Cerebellar nuclear complex (tissue), 1 donor: ENCODE measurements at regions not wholly inside any gene's neighbourhood (a gene's known extent, or its start where the extent isn't known, plus 50 kb on each side); places are given as distances from the start of the nearest gene placed in this dataset.
"Not testable (repeated sequence)": the region's sequence is repeated elsewhere in the genome, so short reads cannot be mapped to it uniquely, and the experiment has no call there.

Source experiments
- DNase-seq, 2 experiments: peaks; one replicate each; lab custom pipeline; 2025; lab: John Stamatoyannopoulos, UW

DNA sequence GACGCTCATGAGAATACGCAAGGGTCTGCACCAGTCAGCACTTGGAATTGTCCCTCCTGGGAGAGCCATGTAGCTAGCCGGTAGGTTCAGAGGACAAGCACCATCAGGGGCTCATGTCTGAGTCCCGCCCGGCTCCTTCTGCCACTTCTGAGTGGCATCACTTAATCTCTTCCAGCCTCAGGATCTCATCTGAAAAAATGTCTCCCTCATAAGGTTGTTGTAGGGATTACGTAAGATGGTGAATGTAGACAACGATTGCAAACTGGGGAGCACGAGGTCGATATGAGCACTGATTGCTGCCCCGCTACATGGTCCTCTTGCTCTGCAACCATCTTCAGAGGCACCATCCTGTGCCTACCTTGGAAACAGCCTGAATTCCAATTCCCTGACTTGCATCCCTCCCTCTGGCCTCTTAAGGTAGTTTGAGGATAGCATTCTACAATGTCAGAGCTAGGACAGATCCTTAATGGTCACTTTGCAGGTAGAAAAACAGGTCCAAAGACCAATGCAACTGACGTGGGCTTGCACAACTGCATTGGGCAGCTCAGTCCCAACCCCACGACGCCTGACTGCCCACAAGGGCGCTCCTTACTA lies 115.8 kb upstream of the TMEM45B start:
- DNase-seq: no peak

DNA sequence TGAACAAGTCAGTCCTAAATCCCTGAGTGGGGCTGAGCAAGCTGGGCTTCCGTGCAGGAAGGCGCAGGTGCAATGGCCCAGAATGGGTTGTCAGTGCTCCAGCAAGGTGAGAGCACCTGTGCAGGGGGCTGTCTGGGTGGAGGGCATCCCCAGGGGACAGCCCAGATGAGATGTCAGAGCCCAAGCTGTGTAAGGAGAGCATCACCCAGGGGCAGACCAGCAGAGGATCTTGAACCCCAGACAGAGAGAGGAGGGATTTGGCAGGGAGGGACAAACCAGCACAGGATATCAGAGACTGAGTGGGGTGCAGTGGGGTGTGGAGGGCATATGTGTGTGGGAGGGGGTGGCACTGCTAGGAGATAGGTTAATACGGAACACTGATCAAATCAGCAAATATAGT lies 114.9 kb upstream of the TMEM45B start:
- no peak for DNase-seq

DNA sequence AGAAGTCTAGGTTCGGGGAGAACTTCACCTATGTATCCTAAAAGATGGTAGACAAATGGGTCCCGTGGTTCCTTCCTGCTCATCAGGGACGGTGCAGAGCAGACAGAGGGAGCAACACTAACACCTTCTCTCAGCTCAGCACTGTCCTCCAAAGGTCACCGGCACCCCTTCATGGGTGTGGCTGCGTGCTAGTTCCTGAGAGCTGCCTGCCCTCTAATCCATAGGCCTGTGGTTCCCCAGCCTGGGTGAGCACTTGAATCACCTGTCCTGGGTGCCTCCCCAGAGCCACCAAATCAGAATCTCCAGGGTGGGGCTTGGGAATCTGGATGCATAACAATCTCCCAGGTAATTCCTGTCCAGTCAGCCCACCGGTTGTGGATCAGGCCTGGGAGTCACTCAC lies 113.9 kb upstream of the TMEM45B start:
- DNase-seq: no peak

DNA sequence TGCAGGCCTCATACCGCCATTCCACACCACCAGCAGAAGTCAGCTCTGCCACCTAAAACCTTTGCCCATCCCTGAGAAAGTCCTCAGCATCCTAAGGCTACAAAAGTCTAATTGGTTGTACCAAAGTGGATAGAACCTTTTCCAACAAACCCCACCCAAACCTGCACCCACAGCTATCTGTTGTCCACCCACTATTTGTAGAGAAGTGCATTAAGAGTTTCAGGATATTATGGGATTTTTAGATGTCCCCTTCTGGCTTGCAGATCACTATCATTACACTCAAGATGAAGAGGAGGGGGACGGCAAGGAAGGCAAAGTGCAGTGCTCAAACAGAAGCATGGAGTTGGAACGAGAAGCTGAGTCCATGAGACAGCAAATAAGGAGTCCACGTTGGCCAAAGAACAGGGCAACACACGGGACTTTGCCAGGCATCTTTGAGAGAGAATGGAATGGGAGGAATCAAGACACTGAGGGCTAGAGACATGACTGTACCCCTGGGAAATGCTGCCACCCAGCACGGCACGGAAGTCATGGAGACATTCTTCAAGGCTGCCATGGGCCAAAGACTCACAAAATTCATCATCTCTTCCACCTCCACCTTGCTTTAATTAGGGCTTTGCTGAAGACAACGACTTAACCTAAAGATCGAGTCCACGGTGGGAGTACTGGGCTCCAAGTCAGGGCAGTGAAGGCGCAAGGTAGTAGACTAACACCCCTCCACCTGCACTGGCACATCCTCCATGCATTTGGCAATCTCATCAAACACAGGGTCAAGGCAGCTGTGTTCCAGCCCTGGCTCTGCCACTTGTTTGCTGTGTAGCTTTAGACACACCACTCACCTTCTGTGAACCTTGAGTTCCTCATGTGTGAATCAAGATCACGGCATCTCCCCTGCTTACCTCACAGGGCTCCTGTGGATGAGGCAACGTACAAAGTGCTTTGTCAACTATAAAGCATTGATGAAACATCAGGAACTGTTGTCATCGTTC lies 112.9 kb upstream of the TMEM45B start:
- DNase-seq: no peak

DNA sequence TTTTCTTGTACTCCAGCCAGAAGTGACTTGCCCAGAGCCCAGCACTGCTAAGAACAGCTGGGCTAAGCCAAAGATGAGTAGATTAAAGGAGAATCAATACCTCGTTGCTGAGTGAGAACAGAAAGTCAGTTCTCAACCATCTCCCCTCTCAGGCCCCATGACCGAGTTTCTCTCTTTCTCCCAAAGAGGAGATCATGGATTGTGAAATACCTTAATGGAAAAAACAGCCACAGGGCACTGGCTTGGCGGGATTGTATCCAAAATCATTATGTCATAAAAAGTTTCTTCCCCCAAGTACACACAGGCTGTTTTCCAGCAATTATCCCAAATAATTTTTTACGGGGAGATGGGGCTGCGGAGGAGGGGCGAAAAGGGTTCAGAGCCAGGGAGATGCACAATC lies 111.8 kb upstream of the TMEM45B start:
- no peak for DNase-seq

DNA sequence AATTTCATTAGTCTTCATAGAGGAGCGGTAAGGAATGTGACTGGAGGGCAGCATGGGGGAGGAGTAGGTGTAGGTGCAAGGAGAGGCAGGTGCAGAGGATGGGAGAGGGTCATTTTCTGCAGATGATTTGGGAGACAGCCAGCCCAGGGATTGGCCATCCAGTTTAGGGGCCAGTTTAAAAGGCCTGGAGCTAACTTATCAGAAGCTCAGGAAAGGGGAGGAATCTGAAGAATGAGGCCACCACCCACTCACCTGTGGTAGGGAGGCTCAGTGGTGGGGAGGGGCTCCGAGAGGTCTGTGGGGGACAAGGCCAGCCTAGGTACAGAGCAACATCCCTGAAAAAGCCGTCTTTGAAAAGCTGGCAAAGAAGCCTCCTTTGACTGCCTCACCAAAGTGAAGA lies 110.8 kb upstream of the TMEM45B start:
- DNase-seq: no peak

DNA sequence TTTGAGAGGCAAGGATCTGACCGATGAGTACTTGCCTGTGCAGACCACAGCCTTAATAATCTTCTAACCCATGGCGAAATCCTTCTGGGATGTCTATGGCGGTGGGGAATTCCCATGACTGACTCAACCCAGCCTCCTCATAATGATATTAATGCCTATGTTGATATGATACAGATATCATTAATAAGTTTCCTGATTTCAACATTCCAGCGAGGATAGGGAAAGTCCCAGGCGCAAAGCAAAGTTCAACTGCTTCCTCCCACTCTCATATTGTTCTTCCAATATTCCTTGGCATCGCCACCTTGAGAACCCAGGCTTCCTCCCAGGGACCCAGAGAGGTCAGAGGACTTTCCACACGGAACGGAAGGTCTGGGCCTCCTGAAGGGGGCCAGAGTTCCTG lies 110.3 kb upstream of the TMEM45B start:
- no peak for DNase-seq

DNA sequence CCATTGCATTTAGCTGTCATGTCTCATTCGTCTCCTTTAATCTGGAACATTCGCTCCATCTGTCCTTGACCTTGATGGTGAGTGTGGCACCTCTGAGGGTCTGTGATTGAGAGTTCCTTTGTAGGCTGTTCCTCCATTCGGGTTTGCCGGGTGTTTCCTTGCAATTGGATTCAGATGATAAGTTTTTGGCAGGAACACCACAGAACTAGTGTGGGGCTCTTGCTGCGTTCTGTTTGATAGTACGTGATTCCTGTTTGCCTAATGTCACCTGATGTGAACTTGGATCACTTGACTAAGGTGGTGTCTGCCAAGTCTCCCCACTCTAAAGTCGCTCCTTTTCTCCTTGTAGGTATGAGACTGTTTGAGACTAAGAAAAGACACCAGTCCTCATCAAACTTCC lies 109.7 kb upstream of the TMEM45B start:
- DNase-seq: no peak

DNA sequence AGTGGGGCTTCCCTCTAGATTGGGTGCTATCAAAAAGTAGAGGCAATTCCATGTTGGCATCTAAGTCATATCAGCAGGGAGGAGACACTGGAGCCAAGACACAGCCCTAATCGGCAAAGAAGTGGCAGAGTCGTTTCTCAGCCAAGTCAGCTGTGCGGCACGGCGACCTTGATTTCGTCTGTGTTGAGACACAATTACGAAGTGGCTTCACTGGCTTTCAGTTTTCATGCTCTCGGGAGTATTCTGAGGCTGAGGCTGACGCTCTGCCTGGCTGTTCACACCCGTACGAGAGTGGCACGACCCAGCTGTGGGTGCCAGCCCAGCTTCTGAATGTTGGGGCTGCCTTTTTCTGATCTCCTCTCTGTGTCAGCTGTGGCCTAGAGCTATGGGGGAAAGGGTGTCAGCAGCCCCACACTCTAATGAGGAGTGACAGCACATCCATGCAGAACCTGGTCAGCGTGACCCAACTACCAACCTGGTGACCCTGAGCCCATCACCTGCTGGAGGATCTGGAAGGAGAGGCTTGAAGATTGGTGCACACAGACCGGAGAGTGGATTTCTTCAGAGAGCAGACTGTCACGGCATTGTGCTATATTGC lies 105.7 kb upstream of the TMEM45B start:
- no peak for DNase-seq

DNA sequence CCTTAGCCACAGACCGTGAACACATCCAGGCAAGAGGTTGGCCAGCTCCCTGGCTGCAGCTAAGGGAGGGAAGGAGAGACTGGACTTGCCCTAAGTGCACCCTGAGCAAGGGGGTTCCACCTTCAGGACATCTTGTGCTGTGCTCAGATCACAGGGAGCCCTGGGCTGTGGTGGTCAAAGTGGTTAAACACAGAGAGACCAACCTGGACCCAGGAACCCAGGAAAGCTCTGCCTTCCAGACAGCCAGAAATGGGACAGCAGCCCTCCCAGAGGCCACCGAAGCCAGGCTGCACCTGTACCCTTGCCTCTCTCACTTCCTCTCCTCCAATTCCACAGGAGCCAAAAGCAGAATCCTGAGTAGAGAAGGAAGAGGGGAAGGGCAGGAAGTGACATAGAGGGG lies 105.2 kb upstream of the TMEM45B start:
- DNase-seq: no peak

DNA sequence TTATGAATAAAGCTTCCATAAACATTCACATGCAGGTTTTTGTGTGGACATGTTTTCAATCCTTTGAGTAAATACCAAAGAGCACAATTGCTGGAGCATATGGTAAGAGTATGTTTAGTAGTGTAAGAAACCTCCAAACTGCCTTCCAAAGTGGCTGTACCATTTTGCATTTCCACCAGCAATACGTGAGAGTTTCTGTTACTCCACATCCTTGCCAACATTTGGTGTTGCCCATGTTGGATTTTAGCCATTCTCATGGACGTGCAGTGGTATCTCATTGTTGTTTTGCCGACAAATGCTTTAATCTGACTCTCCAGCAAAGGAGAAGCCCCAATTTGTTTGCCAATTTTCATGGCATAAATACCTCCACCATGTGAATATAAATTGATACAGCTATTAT lies 103.9 kb upstream of the TMEM45B start:
- DNase-seq: no peak

DNA sequence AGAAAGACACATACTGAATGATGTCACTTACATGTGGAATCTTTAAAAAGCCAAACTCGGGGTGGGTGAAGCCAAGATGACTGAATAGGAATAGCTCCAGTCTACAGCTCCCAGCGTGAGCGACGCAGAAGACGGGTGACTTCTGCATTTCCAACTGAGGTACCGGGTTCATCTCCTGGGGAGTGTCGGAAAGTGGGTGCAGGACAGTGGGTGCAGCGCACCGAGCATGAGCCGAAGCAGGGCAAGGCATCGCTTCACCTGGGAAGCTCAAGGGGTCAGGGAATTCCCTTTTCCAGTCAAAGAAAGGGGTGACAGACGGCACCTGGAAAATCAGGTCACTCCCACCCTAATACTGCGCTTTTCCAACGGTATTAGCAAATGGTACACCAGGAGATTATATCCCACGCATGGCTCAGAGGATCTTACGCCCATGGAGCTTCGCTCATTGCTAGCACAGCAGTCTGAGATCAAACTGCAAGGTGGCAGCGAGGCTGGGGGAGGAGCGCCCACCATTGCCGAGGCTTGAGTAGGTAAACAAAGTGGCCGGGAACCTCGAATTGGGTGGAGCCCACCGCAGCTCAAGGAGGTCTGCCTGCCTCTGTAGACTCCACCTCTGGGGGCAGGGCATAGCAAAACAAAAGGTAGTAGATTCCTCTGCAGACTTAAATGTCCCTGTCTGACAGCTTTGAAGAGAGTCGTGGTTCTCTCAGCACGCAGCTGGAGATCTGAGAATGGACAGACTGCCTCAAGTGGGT lies 103.0 kb upstream of the TMEM45B start:
- DNase-seq: not testable (repeated sequence)

DNA sequence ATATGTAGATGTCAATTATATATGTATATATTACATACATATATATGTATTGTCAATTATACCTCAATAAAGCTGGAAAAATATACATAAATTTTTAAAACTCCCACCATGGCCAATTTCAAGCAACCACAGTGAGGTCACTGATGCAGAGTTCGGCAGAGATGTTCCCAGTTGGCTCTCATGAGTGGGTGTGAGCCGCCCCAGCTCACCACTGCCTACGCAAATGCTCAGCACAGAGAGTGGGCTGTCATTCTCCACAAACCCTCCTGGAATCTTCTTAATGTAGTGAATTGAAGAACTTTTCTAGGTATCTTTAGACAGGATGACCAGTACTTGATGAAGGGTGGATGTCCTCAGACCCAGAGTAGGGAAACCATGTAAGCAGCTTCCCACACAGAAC lies 96.6 kb upstream of the TMEM45B start:
- no peak for DNase-seq

DNA sequence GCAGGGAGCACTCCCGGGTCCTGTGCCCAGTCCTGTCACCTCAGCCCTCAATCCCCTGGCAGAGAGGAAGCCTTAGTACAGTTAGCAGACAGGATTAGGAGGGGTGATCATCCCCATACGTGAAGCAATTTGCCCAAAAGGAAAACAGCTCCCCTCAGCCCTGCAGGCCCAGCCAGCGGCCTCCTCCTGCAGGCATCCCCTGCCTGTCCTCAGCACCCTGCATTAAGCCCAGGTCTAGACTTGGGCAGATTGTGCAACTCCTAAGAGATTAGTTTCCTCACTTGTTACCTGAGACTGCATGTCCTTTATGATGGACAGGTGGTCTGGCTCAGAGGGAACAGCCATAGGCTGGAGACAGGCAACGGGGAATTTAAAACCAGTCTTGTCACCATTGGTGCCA lies 95.5 kb upstream of the TMEM45B start:
- no peak for DNase-seq

DNA sequence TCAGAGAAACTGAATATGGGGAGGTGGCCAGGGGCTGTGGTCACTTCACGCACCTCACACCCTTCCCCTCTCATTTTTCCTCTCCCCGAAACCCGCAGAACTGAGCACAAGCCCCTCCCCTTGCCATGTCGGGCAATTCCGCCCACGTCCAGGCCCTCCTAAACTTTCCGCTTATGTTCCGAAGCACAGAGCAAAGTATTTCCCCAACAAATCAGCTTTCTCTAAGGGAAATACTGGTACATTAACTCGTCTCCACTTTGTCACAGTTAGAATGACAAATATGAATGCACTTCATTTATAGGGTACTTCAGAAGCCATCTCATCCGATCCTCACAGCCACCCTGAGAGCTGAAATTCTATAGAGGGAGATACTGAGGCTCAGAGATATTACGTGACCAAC lies 94.7 kb upstream of the TMEM45B start:
- no peak for DNase-seq

DNA sequence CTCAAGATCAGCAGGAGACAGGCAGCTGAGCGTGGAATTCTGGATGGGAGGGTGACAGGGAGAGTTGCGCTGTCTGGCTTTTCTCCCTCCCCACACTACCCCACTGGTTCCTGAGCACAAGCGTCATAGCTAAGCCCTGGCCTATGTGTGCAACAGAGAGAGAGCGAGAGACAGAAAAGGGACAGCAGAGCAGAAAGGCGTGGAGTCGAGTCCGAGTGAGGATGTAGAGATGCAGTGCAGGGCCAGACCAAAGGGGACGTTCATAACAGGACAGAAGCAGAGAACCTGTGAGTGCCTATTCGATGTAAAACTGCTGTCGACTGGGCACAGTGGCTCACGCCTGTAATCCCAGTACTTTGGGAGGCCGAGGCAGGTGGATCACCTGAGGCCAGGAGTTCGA lies 94.0 kb upstream of the TMEM45B start:
- DNase-seq: no peak

DNA sequence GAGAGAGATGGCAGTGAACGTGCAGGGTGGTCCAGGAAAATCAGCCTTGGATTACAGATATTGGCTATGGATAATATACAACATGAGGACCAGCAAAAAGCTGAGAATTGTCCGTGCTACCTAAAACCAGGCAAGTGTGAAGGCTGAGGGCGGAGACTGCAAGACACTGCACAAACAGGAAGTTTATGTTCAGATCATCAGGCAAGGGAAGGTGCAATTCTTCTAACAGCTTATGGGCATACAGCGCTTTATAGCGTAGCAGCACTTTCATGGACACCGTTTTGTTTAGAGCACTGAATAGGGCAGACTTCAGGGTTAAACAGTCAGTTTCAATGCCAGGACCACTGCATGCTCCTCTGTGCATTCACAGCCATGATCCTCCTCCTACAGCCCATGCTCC lies 93.1 kb upstream of the TMEM45B start:
- no peak for DNase-seq

DNA sequence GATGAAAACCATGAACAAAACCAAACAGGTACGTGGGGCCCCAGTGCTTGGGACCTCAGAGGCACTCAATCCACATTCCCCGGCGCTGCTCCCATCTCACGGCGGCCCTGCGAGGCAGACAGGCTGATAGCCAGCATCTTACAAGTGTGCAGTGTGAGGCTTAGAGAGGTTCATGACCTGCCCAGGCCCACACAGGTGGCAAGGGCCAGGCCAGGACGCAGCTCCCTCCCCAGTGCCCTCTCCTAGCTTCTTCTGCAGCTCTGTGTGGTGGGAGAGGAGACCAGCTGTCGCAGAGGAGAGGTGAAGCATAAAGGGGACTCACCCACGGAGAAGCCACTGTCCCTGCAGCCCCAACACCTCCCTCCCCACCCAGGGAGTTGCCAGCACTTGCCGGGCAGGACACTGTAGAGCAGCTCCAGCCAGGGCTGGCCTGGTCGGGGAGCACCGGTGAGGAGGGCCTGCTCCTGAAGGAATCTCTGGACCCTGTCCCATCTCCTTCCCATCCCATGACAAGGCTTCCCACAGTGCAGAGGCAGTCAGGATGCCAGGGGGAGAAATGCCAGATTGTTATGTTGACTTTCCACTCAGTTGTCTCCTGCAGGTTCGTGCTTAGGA lies 92.4 kb upstream of the TMEM45B start:
- no peak for DNase-seq

DNA sequence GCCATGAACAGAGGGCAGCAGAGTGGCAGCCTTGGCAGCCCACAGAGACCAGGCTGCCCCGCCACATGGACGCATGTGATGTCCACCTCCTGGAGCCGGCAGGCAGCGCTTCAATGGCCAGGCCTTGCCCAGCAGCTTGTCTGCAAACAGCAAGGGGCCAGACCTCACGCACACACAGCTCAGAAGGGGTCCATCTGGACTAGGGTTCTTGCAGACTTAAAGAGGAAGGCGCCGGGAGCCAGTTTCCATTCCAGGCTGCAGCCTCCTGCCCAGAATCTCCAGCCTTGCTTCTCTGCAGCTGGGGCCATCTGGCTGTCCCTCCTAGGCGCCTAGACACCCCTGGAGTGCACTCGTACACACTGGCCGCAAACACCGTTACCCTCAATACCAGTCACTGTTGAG lies 91.9 kb upstream of the TMEM45B start:
- no peak for DNase-seq

DNA sequence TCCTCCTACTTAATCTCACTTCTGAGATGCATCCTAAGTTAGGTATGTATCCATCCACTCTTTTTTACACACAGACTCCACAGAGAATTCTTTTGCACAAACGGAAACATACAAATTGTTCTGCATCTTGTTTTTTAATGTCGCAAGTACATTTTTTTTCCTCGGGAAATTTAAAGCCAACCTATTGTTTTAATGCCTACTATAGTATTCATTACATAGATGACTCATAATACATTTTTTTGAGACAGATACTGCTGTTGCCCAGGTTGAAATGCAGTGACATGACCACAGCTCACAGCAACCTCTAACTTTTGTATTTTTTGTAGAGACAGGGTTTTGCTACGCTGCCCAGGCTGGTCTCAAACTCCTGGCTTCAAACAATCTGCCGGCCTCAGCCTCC lies 90.8 kb upstream of the TMEM45B start:
- DNase-seq: no peak

DNA sequence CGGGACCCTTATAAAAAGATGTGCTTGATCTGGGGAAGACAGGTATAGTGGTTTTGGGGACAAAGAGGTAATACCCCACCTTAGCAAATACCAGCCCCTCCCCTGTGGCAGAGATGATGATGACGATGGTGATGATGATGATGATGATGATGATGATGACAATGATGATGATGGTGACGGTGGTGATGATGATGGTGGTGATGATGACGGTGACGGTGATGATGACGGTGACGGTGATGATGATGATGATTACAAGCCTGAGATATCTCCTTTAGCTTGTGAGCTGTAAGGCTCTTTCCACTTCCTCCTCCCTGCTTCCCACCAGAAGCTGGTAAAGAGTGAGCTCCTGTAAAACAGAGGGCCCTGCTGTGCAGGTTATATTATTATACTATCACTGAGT lies 89.5 kb upstream of the TMEM45B start:
- no peak for DNase-seq

DNA sequence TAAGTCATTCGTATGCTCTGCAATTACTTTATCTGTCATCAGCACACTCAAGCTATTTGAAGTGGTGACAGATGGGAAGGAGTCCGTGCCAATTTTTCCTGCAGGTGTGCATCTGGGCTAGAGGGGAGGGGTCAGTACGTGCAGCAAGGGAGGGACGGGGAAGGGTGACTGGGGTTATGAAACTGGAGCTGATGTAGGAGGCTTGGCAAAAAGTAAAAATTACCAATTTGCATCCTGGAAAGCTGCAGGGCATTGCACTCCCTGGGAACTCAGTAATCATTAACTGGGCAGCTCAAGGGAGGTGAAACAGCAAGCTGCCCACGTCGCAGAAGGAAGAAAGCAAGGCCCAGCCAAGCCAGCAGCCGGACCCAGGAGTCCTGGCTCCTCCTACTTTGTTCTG lies 87.1 kb upstream of the TMEM45B start:
- DNase-seq: no peak
